NCI-H1105 treated with DMSO at 0.1 percent for 48 hours (cell line): ENCODE measurements at regions not wholly inside any gene's neighbourhood (a gene's known extent, or its start where the extent isn't known, plus 50 kb on each side); places are given as distances from the start of the nearest gene placed in this dataset.
"Not testable (repeated sequence)": the region's sequence is repeated elsewhere in the genome, so short reads cannot be mapped to it uniquely, and the experiment has no call there.

Source experiments
- DNase-seq: peaks from one replicate; lab custom pipeline; 2025; lab: John Stamatoyannopoulos, UW

GRCh38 chr5:57889558-57889957, 406.9 kb upstream of the ACTBL2 start:
- DNase-seq: no peak

- peak; percentile 21 for DNase-seq
Measured at GRCh38 chr5:57887851-57888621, 405.4 kb upstream of the ACTBL2 start.

- no peak for DNase-seq
Measured at GRCh38 chr5:57884346-57885102, 401.9 kb upstream of the ACTBL2 start.

GRCh38 chr5:57880216-57880615, 397.6 kb upstream of the ACTBL2 start:
- no peak for DNase-seq

- no peak for DNase-seq
Measured at GRCh38 chr5:57878301-57878722, 395.7 kb upstream of the ACTBL2 start.

GRCh38 chr5:57871496-57871895, 388.9 kb upstream of the ACTBL2 start:
- no peak for DNase-seq

GRCh38 chr5:57870267-57870666, 387.7 kb upstream of the ACTBL2 start:
- DNase-seq: not testable (repeated sequence)

GRCh38 chr5:57863661-57864060, 381.1 kb upstream of the ACTBL2 start:
- no peak for DNase-seq

- no peak for DNase-seq
Measured at GRCh38 chr5:57862942-57863341, 380.3 kb upstream of the ACTBL2 start.

- DNase-seq: peak; percentile 2
Measured at GRCh38 chr5:57862471-57862911, 379.9 kb upstream of the ACTBL2 start.

GRCh38 chr5:57859626-57860025, 377.0 kb upstream of the ACTBL2 start:
- no peak for DNase-seq

- DNase-seq: no peak
Measured at GRCh38 chr5:57858905-57859304, 376.3 kb upstream of the ACTBL2 start.

- DNase-seq: no peak
Measured at GRCh38 chr5:57857696-57858095, 375.1 kb upstream of the ACTBL2 start.

GRCh38 chr5:57855831-57856230, 373.2 kb upstream of the ACTBL2 start:
- DNase-seq: no peak

- no peak for DNase-seq
Measured at GRCh38 chr5:57853929-57854697, 371.5 kb upstream of the ACTBL2 start.

- no peak for DNase-seq
Measured at GRCh38 chr5:57850109-57850508, 367.5 kb upstream of the ACTBL2 start.

- DNase-seq: no peak
Measured at GRCh38 chr5:57845025-57845424, 362.4 kb upstream of the ACTBL2 start.

- DNase-seq: no peak
Measured at GRCh38 chr5:57844410-57844809, 361.8 kb upstream of the ACTBL2 start.

GRCh38 chr5:57843059-57843367, 360.4 kb upstream of the ACTBL2 start:
- no peak for DNase-seq

- no peak for DNase-seq
Measured at GRCh38 chr5:57842364-57843058, 359.9 kb upstream of the ACTBL2 start.

- DNase-seq: no peak
Measured at GRCh38 chr5:57841676-57842363, 359.2 kb upstream of the ACTBL2 start.
